ENCODE measurements at regions not wholly inside any gene's neighbourhood (a gene's known extent, or its start where the extent isn't known, plus 50 kb on each side); places are given as distances from the start of the nearest gene placed in this dataset.

DNA sequence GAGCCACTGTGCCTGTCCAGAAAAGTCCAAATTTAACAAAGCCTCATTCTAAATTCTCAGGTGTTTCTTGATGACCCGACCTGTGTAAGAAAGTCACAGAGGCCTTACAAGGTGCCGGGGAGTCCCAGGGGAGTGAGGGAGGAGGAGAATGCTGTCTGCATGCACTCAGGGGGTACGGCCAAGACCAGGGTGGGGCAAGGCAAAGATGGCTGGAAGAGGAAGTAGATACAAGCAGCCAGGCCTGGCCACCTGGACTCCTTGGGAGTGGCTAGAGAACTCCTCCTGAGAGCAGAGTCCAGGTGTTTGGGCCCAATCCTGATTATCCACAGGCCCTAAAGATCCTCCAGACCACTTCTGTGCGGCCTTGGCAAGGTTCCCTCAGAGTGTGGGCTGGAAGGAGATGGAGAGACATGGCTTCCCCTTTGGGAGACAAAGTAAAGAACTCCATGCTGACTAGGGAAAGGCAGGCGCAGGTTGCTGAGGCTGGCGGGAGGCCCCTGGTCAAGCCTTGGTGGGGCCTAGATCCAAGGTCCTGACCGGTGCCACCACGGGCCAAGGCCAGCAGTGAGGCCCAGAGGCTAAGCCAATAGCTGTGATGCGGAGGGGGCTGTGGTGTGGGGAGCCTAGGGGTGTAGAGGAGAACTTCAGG lies 74.7 kb downstream of the COPS8 start:
- no TSS peak for BruUV-seq (replicated peaks)
- dilution Hi-C loops (cut with MboI; ENCODE audit: extremely low pct_ligation_motif_present, low sequenced_read_pairs), result no loop called here
- intact Hi-C loops (cut with micrococcal nuclease), result no loop called here
- Histone ChIP-seq H3K9ac (replicated peaks; ENCODE audit: extremely low read depth, insufficient read depth, low read length) (no peak overlapping the region), H3K9me1 (replicated peaks; ENCODE audit: control insufficient read depth, extremely low read depth, insufficient read depth, low read length) (no peaks in the 10 kb centered on the region), H3K9me3 (replicated peaks; ENCODE audit: control insufficient read depth, insufficient read depth, low read length) (no peaks in the 10 kb centered on the region), H3K27ac (ENCODE audit: insufficient read depth, low read depth, low read length) (no peak overlapping the region), H3K79me2 (ENCODE audit: control insufficient read depth, insufficient read depth, low read length) (no peaks in the 10 kb centered on the region), H3K27me3 (ENCODE audit: control insufficient read depth in 2 of 2, insufficient read depth in 2 of 2, low read length in 2 of 2) (no peaks in the 10 kb centered on the region), H3K4me3 (replicated peaks in 1 of 3; ENCODE audit: insufficient read depth in 1 of 3, low read depth in 1 of 3, low read length in 3 of 3) (no peak overlapping the region), H3K36me3 (ENCODE audit: control insufficient read depth in 2 of 2, extremely low read depth in 1 of 2, insufficient read depth in 2 of 2, low read length in 2 of 2) (no peaks in the 10 kb centered on the region), H3K4me2 (ENCODE audit: insufficient read depth, low read length) (no peak overlapping the region), H2AFZ (ENCODE audit: low read depth, low read length) (no peak overlapping the region), H3K4me1 (ENCODE audit: control insufficient read depth, extremely low read depth, insufficient read depth, low read length) (peaks cover 12% of the 10 kb centered on the region), H4K20me1 (replicated peaks; ENCODE audit: control insufficient read depth, extremely low read depth, insufficient read depth, low read length) (no peaks in the 10 kb centered on the region)
- ChIA-PET CTCF (interaction anchor here (1.5 to 2.3 kb wide), 2 partner anchors 261 to 411 kb away, joined by 5 to 9 read pairs; no protein-coding TSS in a partner anchor), POLR2A (no interaction called here)
- FAIRE-seq (no peak), DNase-seq (ENCODE audit: low read depth, low spot score) (no peak)
- TF ChIP-seq POLR2AphosphoS5 (IDR thresholded peaks at IDR 0.05; ENCODE audit: insufficient read depth, low read depth, low read length) (no peak), FOS (IDR thresholded peaks at IDR 0.05; ENCODE audit: borderline replicate concordance, insufficient read depth, low read length) (no peak), EZH2 (IDR thresholded peaks at IDR 0.05; ENCODE audit: borderline replicate concordance, low read depth, low read length, severe bottlenecking) (no peak), GATA2 (IDR thresholded peaks at IDR 0.05; ENCODE audit: insufficient read depth, insufficient read length, low read depth, low read length) (no peak), POLR2A (IDR thresholded peaks at IDR 0.05; ENCODE audit: low read depth, low read length) (no peak), MYC (IDR thresholded peaks at IDR 0.05; ENCODE audit: low read depth, low read length) (no peak), JUN (IDR thresholded peaks at IDR 0.05; ENCODE audit: borderline replicate concordance, insufficient read depth, insufficient read length, low read depth) (no peak)
- TF ChIP-seq, protein P1, sequence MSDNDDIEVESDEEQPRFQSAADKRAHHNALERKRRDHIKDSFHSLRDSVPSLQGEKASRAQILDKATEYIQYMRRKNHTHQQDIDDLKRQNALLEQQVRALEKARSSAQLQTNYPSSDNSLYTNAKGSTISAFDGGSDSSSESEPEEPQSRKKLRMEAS (IDR thresholded peaks at IDR 0.05; ENCODE audit: insufficient read depth, insufficient read length), result no peak
- TF ChIP-seq, protein P2, sequence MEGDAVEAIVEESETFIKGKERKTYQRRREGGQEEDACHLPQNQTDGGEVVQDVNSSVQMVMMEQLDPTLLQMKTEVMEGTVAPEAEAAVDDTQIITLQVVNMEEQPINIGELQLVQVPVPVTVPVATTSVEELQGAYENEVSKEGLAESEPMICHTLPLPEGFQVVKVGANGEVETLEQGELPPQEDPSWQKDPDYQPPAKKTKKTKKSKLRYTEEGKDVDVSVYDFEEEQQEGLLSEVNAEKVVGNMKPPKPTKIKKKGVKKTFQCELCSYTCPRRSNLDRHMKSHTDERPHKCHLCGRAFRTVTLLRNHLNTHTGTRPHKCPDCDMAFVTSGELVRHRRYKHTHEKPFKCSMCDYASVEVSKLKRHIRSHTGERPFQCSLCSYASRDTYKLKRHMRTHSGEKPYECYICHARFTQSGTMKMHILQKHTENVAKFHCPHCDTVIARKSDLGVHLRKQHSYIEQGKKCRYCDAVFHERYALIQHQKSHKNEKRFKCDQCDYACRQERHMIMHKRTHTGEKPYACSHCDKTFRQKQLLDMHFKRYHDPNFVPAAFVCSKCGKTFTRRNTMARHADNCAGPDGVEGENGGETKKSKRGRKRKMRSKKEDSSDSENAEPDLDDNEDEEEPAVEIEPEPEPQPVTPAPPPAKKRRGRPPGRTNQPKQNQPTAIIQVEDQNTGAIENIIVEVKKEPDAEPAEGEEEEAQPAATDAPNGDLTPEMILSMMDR (IDR thresholded peaks at IDR 0.05; ENCODE audit: extremely low read depth in 1 of 2, insufficient read depth in 1 of 2, low read depth in 1 of 2, low read length in 2 of 2), result no peak
